ENCODE measurements at regions not wholly inside any gene's neighbourhood (a gene's known extent, or its start where the extent isn't known, plus 50 kb on each side); places are given as distances from the start of the nearest gene placed in this dataset.

DNA sequence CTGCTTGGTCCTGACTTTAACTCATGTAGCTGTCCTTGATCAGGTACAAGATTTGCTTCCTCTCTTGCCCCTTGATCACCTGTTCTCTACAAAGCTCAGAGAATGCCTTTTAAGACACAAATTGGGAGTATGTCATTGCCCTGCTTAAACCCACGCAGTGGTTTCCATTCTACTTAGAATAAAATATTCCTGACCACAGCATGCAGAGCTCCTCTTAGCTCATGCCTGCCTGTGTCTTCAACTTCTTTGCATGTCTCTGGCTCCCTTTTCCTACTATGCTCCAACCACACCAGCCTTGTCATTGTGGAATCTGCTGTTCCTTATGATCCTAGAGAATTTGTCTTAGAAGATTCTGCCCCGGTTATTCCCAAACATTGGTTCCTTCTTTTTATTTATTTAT, 393.1 kb downstream of the RRAGC start (continued):
- TF ChIP-seq, protein P1, sequence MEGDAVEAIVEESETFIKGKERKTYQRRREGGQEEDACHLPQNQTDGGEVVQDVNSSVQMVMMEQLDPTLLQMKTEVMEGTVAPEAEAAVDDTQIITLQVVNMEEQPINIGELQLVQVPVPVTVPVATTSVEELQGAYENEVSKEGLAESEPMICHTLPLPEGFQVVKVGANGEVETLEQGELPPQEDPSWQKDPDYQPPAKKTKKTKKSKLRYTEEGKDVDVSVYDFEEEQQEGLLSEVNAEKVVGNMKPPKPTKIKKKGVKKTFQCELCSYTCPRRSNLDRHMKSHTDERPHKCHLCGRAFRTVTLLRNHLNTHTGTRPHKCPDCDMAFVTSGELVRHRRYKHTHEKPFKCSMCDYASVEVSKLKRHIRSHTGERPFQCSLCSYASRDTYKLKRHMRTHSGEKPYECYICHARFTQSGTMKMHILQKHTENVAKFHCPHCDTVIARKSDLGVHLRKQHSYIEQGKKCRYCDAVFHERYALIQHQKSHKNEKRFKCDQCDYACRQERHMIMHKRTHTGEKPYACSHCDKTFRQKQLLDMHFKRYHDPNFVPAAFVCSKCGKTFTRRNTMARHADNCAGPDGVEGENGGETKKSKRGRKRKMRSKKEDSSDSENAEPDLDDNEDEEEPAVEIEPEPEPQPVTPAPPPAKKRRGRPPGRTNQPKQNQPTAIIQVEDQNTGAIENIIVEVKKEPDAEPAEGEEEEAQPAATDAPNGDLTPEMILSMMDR (conservative IDR thresholded peaks at IDR 0.05; ENCODE audit: low read depth in 2 of 2): no peak
- TF ChIP-seq ZNF114 (CRISPR knock-in tag; IDR thresholded peaks at IDR 0.05) (no peak), JUNB (IDR thresholded peaks at IDR 0.05; ENCODE audit: unreplicated experiment) (no peak), ZNF331 (CRISPR knock-in tag; IDR thresholded peaks at IDR 0.05; ENCODE audit: low read depth) (no peak), CREB1 (CRISPR knock-in tag; IDR thresholded peaks at IDR 0.05; ENCODE audit: low read depth) (no peak), EZH2phosphoT487 (IDR thresholded peaks at IDR 0.05; ENCODE audit: unreplicated experiment) (no peak)
- TF ChIP-seq, protein P2, sequence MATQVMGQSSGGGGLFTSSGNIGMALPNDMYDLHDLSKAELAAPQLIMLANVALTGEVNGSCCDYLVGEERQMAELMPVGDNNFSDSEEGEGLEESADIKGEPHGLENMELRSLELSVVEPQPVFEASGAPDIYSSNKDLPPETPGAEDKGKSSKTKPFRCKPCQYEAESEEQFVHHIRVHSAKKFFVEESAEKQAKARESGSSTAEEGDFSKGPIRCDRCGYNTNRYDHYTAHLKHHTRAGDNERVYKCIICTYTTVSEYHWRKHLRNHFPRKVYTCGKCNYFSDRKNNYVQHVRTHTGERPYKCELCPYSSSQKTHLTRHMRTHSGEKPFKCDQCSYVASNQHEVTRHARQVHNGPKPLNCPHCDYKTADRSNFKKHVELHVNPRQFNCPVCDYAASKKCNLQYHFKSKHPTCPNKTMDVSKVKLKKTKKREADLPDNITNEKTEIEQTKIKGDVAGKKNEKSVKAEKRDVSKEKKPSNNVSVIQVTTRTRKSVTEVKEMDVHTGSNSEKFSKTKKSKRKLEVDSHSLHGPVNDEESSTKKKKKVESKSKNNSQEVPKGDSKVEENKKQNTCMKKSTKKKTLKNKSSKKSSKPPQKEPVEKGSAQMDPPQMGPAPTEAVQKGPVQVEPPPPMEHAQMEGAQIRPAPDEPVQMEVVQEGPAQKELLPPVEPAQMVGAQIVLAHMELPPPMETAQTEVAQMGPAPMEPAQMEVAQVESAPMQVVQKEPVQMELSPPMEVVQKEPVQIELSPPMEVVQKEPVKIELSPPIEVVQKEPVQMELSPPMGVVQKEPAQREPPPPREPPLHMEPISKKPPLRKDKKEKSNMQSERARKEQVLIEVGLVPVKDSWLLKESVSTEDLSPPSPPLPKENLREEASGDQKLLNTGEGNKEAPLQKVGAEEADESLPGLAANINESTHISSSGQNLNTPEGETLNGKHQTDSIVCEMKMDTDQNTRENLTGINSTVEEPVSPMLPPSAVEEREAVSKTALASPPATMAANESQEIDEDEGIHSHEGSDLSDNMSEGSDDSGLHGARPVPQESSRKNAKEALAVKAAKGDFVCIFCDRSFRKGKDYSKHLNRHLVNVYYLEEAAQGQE (IDR thresholded peaks at IDR 0.05; ENCODE audit: unreplicated experiment): no peak

DNA sequence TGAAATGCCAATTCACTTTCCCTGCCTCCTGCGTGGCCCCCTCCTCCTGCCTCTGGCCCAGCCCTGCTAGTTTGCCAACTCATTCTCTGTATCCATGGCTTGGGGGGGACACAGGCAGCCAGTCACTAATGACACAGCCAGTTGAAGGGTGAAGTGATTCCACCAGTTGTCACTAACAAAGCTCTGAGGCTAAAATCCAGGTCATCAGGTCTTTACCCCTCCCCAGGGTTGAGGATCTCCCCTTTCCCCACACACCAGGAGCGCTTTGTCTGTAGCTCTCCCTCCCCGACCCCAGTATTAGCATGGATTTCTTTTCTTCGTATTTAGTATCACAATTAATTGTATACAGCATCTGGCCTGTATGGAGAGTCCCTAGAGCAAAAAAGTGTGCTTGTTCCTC, 394.1 kb downstream of the RRAGC start:
- TF ChIP-seq CREB1 (CRISPR knock-in tag; IDR thresholded peaks at IDR 0.05; ENCODE audit: low read depth): no peak
- no peak for TF ChIP-seq EZH2 (IDR thresholded peaks at IDR 0.05; ENCODE audit: low read depth, unreplicated experiment)
- TF ChIP-seq NANOG (IDR thresholded peaks at IDR 0.05; ENCODE audit: borderline replicate concordance): no peak
- TF ChIP-seq ZNF331 (CRISPR knock-in tag; IDR thresholded peaks at IDR 0.05; ENCODE audit: low read depth): no peak
- no peak for TF ChIP-seq ZNF114 (CRISPR knock-in tag; IDR thresholded peaks at IDR 0.05)
- TF ChIP-seq, protein P1 (conservative IDR thresholded peaks at IDR 0.05; ENCODE audit: low read depth in 2 of 2): no peak
- no peak for TF ChIP-seq STAT1 (IDR thresholded peaks at IDR 0.05; ENCODE audit: unreplicated experiment)
- no peak for TF ChIP-seq POLR2AphosphoS5 (IDR thresholded peaks at IDR 0.05; ENCODE audit: low read depth)
- TF ChIP-seq, protein P3, sequence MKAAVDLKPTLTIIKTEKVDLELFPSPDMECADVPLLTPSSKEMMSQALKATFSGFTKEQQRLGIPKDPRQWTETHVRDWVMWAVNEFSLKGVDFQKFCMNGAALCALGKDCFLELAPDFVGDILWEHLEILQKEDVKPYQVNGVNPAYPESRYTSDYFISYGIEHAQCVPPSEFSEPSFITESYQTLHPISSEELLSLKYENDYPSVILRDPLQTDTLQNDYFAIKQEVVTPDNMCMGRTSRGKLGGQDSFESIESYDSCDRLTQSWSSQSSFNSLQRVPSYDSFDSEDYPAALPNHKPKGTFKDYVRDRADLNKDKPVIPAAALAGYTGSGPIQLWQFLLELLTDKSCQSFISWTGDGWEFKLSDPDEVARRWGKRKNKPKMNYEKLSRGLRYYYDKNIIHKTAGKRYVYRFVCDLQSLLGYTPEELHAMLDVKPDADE (IDR thresholded peaks at IDR 0.05): no peak
- TF ChIP-seq, protein P2 (IDR thresholded peaks at IDR 0.05; ENCODE audit: unreplicated experiment): no peak
- Mint-ChIP-seq H3K4me1 (peaks cover 15% of the 10 kb centered on the region), H3K27ac (peak overlapping the region; percentile 75; the same call in 1 of the 2 replicates), H3K27me3 (ENCODE audit: insufficient read depth, low read depth, poor library complexity) (peaks cover 2% of the 10 kb centered on the region), H3K9me3 (peaks cover 21% of the 10 kb centered on the region), H3K4me3 (no peak overlapping the region), H3K36me3 (ENCODE audit: low read depth) (peaks cover 7% of the 10 kb centered on the region; the same call in 2 of the 3 replicates)
- H3K27me3 ChIP-seq (ENCODE audit: insufficient read depth): no peaks in the 10 kb centered on the region
- H2AFZ ChIP-seq: peak overlapping the region; percentile 90; the same call in 1 of the 2 replicates
- no peaks in the 10 kb centered on the region for H3K36me3 ChIP-seq (ENCODE audit: insufficient read depth)
- H3K79me2 ChIP-seq (replicated peaks; ENCODE audit: insufficient read depth): no peaks in the 10 kb centered on the region
- ATAC-seq (peak; percentile 73), DNase-seq (ENCODE audit: low spot score) (no peak)
- no peak overlapping the region for H3K27ac ChIP-seq (ENCODE audit: low read depth)
- no peaks in the 10 kb centered on the region for H4K20me1 ChIP-seq (replicated peaks; ENCODE audit: insufficient read depth)
- H3K4me3 ChIP-seq: no peak overlapping the region
- peaks cover 14% of the 10 kb centered on the region; the same call in 1 of the 2 replicates for H3K4me1 ChIP-seq (ENCODE audit: insufficient read depth)
- H3K4me2 ChIP-seq: peak overlapping the region; percentile 31; the same call in 1 of the 2 replicates
- no peaks in the 10 kb centered on the region for H3K9me2 ChIP-seq (ENCODE audit: insufficient read depth)
- no peaks in the 10 kb centered on the region for H3F3A ChIP-seq (replicated peaks; ENCODE audit: low read depth)

Data from GM23338 (cell line).